ENCODE measurements at regions not wholly inside any gene's neighbourhood (a gene's known extent, or its start where the extent isn't known, plus 50 kb on each side); places are given as distances from the start of the nearest gene placed in this dataset.

- TF ChIP-seq CTCF (IDR thresholded peaks at IDR 0.05; ENCODE audit: extremely low read depth, low read depth, low read length): no peak
- DNase-seq (ENCODE audit: insufficient read length, low spot score, missing footprints): no peak
- H3K36me3 ChIP-seq (ENCODE audit: insufficient read depth, low read length): no peaks in the 10 kb centered on the region
- H3K27ac ChIP-seq (ENCODE audit: low read depth, low read length): no peak overlapping the region
- H3K9me3 ChIP-seq (ENCODE audit: low read depth, low read length): no peaks in the 10 kb centered on the region
- H3K27me3 ChIP-seq (ENCODE audit: insufficient read depth, low read length): no peaks in the 10 kb centered on the region
- no peaks in the 10 kb centered on the region for H3K4me1 ChIP-seq (ENCODE audit: insufficient read depth, low read length)
- H3K4me3 ChIP-seq (ENCODE audit: insufficient read depth, low read length): no peak overlapping the region
- no peak overlapping the region for H3K4me2 ChIP-seq (ENCODE audit: insufficient read depth, low read length)
- H3K79me2 ChIP-seq (ENCODE audit: insufficient read depth, low read length): no peaks in the 10 kb centered on the region
- no peaks in the 10 kb centered on the region for H4K20me1 ChIP-seq (ENCODE audit: insufficient read depth, low read length)
- H2AFZ ChIP-seq (ENCODE audit: low read length): no peak overlapping the region
Observed at GRCh38 chr4:95985051-95985450, 145.2 kb downstream of the PDHA2 start.

- Histone ChIP-seq H3K9me3 (ENCODE audit: low read depth, low read length) (no peaks in the 10 kb centered on the region), H3K27ac (ENCODE audit: low read depth, low read length) (no peak overlapping the region), H3K4me1 (ENCODE audit: insufficient read depth, low read length) (no peaks in the 10 kb centered on the region), H4K20me1 (ENCODE audit: insufficient read depth, low read length) (no peaks in the 10 kb centered on the region), H3K4me2 (ENCODE audit: insufficient read depth, low read length) (no peak overlapping the region), H3K27me3 (ENCODE audit: insufficient read depth, low read length) (no peaks in the 10 kb centered on the region), H2AFZ (ENCODE audit: low read length) (no peak overlapping the region), H3K79me2 (ENCODE audit: insufficient read depth, low read length) (no peaks in the 10 kb centered on the region), H3K4me3 (ENCODE audit: insufficient read depth, low read length) (no peak overlapping the region), H3K36me3 (ENCODE audit: insufficient read depth, low read length) (no peaks in the 10 kb centered on the region)
- no peak for DNase-seq (ENCODE audit: insufficient read length, low spot score, missing footprints)
- TF ChIP-seq CTCF (IDR thresholded peaks at IDR 0.05; ENCODE audit: extremely low read depth, low read depth, low read length): no peak
Observed at GRCh38 chr4:95985791-95986550, 146.1 kb downstream of the PDHA2 start.

- no peaks in the 10 kb centered on the region for H3K79me2 ChIP-seq (ENCODE audit: insufficient read depth, low read length)
Observed at GRCh38 chr4:95987851-95988250, 148.0 kb downstream of the PDHA2 start.

More at GRCh38 chr4:95987851-95988250, 148.0 kb downstream of the PDHA2 start:
- Histone ChIP-seq H4K20me1 (ENCODE audit: insufficient read depth, low read length) (no peaks in the 10 kb centered on the region), H3K4me3 (ENCODE audit: insufficient read depth, low read length) (no peak overlapping the region), H3K4me2 (ENCODE audit: insufficient read depth, low read length) (no peak overlapping the region), H3K27ac (ENCODE audit: low read depth, low read length) (no peak overlapping the region), H3K9me3 (ENCODE audit: low read depth, low read length) (no peaks in the 10 kb centered on the region), H2AFZ (ENCODE audit: low read length) (no peak overlapping the region), H3K36me3 (ENCODE audit: insufficient read depth, low read length) (no peaks in the 10 kb centered on the region), H3K27me3 (ENCODE audit: insufficient read depth, low read length) (no peaks in the 10 kb centered on the region), H3K4me1 (ENCODE audit: insufficient read depth, low read length) (no peaks in the 10 kb centered on the region)
- no peak for DNase-seq (ENCODE audit: insufficient read length, low spot score, missing footprints)
- no peak for TF ChIP-seq CTCF (IDR thresholded peaks at IDR 0.05; ENCODE audit: extremely low read depth, low read depth, low read length)
